IgD-negative memory B cell (primary cell): ENCODE measurements at regions not wholly inside any gene's neighbourhood (a gene's known extent, or its start where the extent isn't known, plus 50 kb on each side); places are given as distances from the start of the nearest gene placed in this dataset.
A peak's percentile ranks its signal among the peaks of the same experiment; 100 is the strongest.

Experiments
- H3K27ac Mint-ChIP-seq, 3 donors: one replicate each; pipeline ENCODE4 v1.8.0; 2020 to 2022; ENCODE audit warnings: mild to moderate bottlenecking in 3 of 3, mixed read lengths in 3 of 3, moderate library complexity in 1 of 3
- H3K27me3 Mint-ChIP-seq: one replicate; pipeline ENCODE4 v1.8.0; 2021; ENCODE audit warnings: mixed read lengths
- H3K36me3 Mint-ChIP-seq: one replicate; pipeline ENCODE4 v1.8.0; 2020; ENCODE audit warnings: mild to moderate bottlenecking, mixed read lengths
- H3K4me1 Mint-ChIP-seq, 3 donors: one replicate each; pipeline ENCODE4 v1.8.0; 2020 to 2022; ENCODE audit warnings: mixed read lengths in 3 of 3, mild to moderate bottlenecking in 1 of 3
- H3K4me3 Mint-ChIP-seq, 4 donors: one replicate each; pipeline ENCODE4 v1.8.0; 2020 to 2022; ENCODE audit warnings: mild to moderate bottlenecking in 4 of 4, mixed read lengths in 4 of 4, moderate library complexity in 3 of 4
- H3K9me3 Mint-ChIP-seq, 3 donors: one replicate each; pipeline ENCODE4 v1.8.0; 2020 to 2021; ENCODE audit warnings: mixed read lengths in 3 of 3, mild to moderate bottlenecking in 1 of 3

DNA sequence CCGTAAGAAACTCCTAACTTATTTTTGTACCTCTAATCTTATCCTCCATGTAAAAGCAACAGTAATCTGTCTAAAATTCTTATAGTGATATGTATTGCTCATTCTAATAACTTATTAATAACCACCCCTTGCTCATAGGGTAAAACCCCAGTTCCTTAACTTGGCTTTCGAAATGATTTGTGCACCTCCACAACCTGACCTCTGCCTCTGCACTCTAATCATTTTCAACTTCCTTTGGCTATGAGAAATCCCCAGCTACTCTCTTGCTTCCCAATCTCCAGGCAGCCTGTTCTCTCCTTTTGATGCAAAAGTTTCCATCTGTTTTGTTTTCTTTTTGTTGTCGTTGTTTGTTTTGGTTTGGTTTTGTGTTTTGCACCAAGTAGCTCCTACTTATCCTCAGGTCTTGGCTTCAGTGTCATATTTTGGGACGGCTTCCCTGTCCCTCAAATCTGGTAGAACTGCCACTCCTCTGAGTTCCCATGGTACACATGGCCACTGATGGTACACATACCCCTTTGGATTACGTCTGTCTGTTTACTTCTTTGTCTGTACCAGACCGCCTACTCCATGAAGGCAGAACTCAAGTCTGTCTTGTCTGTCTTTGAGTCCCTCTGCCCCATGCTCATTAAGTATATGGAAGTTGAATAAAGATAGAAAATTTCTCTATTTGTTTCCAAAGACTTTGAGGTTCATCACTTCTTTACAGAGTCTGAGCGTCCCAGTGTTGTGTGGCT, 105.6 kb upstream of the TGFBR2 start:
- no peaks in the 10 kb centered on the region for H3K36me3 Mint-ChIP-seq
- peak overlapping the region in 3 of 4 donors; percentile 2 to 78 (median 60) for H3K4me3 Mint-ChIP-seq
- H3K27me3 Mint-ChIP-seq = peaks cover 4% of the 10 kb centered on the region
- H3K9me3 Mint-ChIP-seq = no peaks in the 10 kb centered on the region
- peak overlapping the region; percentile 65 to 87 (median 71) for H3K27ac Mint-ChIP-seq
- peaks cover 43 to 45% (median 45%) of the 10 kb centered on the region in 3 donors for H3K4me1 Mint-ChIP-seq

DNA sequence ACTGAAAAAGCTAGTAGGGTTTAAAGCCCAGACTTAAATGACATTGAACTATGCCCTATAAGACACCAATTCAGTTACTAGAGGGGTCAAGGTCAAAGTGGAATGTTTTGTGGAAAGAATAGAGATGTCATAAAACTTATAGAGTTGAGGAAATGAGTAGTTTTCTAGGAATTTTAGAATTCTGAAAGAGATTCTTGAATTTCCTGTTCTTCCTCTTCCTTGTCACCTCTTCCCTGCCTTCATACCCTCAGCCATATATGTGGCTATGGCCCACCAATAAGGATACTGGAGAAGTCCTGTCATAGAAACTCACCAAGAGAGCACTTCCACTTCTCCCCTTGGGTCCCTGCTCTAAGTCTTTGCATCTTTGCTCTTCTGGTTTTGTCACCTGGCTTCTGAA, 104.9 kb upstream of the TGFBR2 start:
- H3K36me3 Mint-ChIP-seq = no peaks in the 10 kb centered on the region
- peaks cover 41 to 44% (median 42%) of the 10 kb centered on the region in 3 donors for H3K4me1 Mint-ChIP-seq
- H3K4me3 Mint-ChIP-seq = peak overlapping the region in 3 of 4 donors; percentile 19 to 84 (median 47)
- peak overlapping the region; percentile 87 to 93 (median 89) for H3K27ac Mint-ChIP-seq
- no peaks in the 10 kb centered on the region for H3K9me3 Mint-ChIP-seq
- peaks cover 2% of the 10 kb centered on the region for H3K27me3 Mint-ChIP-seq

DNA sequence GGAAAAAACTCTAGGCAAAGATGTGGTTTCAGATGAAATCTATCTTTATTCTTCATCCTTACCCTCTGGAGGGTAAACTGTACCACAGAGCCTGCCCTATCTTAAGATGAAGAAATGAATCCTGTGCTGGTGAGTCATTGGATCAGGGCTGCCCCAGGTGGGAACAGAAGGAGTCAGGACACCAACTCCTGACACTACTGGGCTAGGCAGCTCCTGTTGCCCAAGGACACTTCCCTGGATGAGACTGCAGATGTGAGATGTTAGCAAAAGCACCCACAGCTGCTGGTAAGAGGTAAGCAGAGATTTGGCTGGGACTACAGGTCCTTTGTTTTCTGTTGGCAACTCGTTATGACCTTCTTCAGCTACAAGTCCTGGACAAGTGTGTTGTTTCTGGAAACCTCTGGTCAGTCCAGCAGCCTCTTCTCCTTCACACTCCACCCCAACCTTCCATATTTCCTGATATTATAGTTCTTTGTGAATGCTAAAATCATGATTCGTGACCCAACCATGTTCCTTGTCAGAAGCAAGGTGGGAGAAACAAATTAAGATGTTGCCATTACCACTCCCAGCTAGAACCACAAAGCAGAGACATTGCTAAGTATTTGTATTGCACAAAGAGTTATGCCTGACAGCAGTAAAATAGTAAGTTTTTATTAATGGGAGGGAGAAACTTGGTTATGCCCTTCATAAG, 104.2 kb upstream of the TGFBR2 start:
- Mint-ChIP-seq H3K36me3 (no peaks in the 10 kb centered on the region), H3K4me3 (peak overlapping the region; percentile 19 to 84 (median 51)), H3K27me3 (peaks cover 2% of the 10 kb centered on the region), H3K27ac (peak overlapping the region; percentile 87 to 93 (median 89)), H3K9me3 (no peaks in the 10 kb centered on the region), H3K4me1 (peaks cover 40 to 42% (median 41%) of the 10 kb centered on the region in 3 donors)

DNA sequence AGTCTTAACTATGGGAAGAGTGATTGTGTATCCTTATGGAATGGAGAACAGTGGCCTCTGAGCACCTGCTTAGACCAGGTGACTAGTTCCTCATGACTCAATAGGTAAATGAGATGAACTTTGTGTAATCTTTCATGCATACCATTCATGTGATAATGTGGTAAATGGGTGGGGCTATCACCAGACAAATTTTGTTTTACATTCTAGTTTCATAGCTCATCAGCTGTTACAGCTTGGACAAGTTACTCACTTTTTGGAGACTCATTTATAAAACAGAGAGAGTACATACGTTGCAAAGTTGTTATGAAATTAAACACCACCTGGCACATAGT, 103.7 kb upstream of the TGFBR2 start:
- H3K9me3 Mint-ChIP-seq = no peaks in the 10 kb centered on the region
- H3K27me3 Mint-ChIP-seq = peaks cover 2% of the 10 kb centered on the region
- peak overlapping the region; percentile 87 to 93 (median 89) for H3K27ac Mint-ChIP-seq
- no peaks in the 10 kb centered on the region for H3K36me3 Mint-ChIP-seq
- peak overlapping the region; percentile 30 to 84 (median 75) for H3K4me3 Mint-ChIP-seq
- H3K4me1 Mint-ChIP-seq = peaks cover 40 to 42% (median 41%) of the 10 kb centered on the region in 3 donors

DNA sequence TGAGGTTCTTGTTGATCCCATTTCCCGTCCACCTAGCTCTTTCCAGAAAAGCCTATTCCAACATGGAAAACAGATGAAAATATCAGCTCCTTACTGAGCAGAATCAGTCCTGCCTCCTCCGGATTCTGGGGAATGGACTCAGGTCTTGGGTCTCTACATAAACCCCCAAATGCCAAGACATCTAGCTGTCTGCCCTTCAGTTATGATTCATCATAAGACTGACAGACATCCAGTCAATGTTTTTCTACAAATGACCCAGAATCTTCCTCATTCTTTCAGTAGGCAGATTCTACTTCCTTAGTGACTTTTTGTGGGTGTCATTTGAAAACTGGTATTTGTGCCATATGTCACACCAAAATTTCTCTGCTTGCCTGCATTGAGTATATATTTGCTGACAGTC, 103.0 kb upstream of the TGFBR2 start:
- Mint-ChIP-seq H3K36me3 (no peaks in the 10 kb centered on the region), H3K4me1 (peaks cover 41 to 47% (median 44%) of the 10 kb centered on the region in 3 donors), H3K9me3 (no peaks in the 10 kb centered on the region), H3K27me3 (peaks cover 4% of the 10 kb centered on the region), H3K27ac (peak overlapping the region; percentile 87 to 93 (median 89)), H3K4me3 (peak overlapping the region in 3 of 4 donors; percentile 72 to 84 (median 78))

DNA sequence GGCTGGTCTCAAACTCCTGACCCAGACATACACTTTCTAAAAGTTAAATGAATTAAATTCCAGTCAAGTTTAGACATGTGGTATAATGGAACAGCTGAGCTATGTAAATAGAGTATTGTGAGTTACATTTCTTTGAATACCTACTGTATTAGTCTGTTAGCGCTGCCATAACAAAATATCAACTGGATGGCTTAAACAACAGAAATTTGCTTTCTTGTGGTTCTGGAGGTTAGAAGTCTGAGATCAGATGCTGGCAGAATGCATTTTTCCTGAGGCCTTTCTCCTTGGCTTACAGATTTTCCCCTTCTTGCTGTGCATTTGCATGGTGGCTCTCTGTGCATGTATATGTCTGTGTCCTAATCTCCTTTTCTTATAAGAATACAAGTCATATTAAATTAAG, 101.5 kb upstream of the TGFBR2 start:
- Mint-ChIP-seq H3K36me3 (no peaks in the 10 kb centered on the region), H3K27me3 (peaks cover 4% of the 10 kb centered on the region), H3K9me3 (no peaks in the 10 kb centered on the region), H3K4me3 (no peak overlapping the region), H3K4me1 (peaks cover 37 to 43% (median 42%) of the 10 kb centered on the region in 3 donors), H3K27ac (no peak overlapping the region)

DNA sequence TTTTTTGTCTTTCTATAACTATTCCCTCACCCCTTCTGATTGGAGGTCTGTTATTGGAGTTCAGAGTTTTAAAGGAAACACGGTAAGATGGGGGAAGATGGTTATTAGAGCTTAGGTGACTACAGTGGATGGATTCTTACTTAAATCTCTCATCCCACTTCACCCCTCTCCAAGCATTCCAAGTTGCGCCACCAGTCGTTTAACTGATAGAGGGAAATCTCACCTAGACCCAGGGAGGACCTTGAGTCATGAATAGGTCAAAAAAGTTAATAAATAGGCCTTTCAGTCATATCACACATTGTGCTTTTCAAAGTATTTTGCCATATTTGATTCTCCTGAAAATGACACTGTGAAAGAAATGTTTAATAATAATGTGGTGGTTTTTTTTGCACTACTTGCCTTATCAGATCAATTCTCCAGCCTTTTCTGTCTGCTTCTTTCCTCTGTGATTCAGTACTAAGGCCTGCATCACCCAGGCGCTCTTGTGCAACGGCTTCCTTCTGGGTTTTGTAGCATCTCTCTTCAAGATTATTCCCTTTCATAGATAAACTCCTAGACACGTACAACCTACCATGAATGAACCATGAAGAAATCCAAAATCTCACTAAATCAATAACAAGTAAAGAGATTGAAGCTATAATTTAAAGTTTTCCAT, 100.4 kb upstream of the TGFBR2 start:
- no peak overlapping the region for H3K27ac Mint-ChIP-seq
- H3K9me3 Mint-ChIP-seq = no peaks in the 10 kb centered on the region
- peaks cover 2% of the 10 kb centered on the region for H3K27me3 Mint-ChIP-seq
- H3K36me3 Mint-ChIP-seq = no peaks in the 10 kb centered on the region
- H3K4me1 Mint-ChIP-seq = peaks cover 28 to 35% (median 33%) of the 10 kb centered on the region in 3 donors
- no peak overlapping the region for H3K4me3 Mint-ChIP-seq

DNA sequence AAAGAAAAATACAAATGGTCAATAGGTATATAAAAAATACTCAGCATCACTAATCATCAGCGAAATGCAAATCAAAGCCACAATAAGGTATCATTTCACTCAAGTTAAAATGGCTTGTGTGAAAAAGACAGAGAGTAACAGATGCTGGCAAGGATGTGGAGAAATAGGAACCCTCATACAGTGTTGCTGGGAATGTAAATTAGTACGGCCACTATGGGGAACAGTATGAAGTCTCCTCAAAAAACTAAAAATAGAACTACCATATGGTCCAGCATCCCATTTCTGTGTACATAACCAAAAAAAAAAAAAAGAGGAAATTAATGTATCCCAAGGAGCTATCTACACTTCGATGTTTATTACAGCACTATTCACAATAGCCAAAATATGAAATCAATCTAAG, 98.1 kb upstream of the TGFBR2 start:
- Mint-ChIP-seq H3K9me3 (no peaks in the 10 kb centered on the region), H3K4me1 (peaks cover 5 to 12% (median 11%) of the 10 kb centered on the region in 3 donors), H3K27me3 (peaks cover 2% of the 10 kb centered on the region), H3K4me3 (no peak overlapping the region), H3K36me3 (no peaks in the 10 kb centered on the region), H3K27ac (peak overlapping the region in 1 of 3 donors; percentile 18)

DNA sequence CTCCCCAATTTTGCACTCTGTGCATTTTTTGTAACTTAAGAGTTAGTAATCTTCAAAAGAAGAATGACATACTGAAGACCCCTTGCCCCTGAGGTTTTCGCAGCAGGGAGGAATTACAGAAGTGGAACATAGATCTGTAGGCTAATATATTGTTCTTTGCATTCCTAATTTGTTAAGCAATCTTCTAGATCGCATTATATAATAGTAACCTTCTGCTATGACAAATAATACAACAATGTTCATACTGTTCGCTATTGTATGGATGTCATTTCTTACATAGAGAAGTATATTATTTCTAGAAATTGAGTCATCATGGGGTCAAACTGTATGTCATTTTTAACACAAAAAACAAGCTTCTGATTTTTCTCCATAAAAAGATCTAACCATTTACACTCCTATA, 95.8 kb upstream of the TGFBR2 start:
- Mint-ChIP-seq H3K27me3 (peaks cover 2% of the 10 kb centered on the region), H3K4me1 (peaks cover 0 to 9% (median 7%) of the 10 kb centered on the region in 3 donors), H3K27ac (no peak overlapping the region), H3K4me3 (no peak overlapping the region), H3K36me3 (no peaks in the 10 kb centered on the region), H3K9me3 (peaks cover 0 to 2% (median 0%) of the 10 kb centered on the region in 3 donors)

DNA sequence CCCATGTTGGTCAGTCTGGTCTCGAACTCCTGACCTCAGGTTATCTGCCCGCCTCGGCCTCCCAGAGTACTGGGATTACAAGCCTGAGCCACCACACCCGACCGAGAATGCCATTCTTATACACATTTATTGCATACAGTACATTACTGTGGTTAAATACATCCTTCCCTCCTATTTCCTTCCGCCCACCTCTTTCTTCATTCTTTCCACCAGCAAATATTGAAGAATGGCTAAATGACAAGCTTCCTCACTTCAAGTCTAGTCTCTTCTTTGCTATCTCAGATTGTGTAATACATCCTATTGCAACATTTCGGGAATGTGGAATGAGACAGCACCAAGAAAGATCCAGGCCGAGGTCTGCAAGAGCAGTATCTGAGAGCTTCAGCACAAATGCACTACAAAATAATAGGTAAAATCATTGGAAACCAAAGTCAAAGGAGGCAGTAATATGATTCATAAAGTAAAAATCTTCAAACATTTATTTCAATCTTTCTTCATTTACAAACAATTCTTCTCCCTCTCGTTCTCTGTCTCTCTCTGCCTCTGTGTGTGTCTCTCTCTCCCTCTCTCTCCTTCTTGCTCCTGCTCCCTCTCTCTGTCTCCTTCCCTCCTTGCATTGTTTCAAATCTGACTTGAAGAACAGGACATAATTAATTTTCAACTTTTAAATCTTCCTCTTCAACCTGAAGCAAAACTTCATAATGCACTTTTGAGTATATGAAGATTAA, 94.7 kb upstream of the TGFBR2 start:
- no peak overlapping the region for H3K4me3 Mint-ChIP-seq
- peaks cover 0 to 2% (median 0%) of the 10 kb centered on the region in 3 donors for H3K9me3 Mint-ChIP-seq
- no peak overlapping the region for H3K27ac Mint-ChIP-seq
- H3K36me3 Mint-ChIP-seq = no peaks in the 10 kb centered on the region
- H3K27me3 Mint-ChIP-seq = peaks cover 2% of the 10 kb centered on the region
- H3K4me1 Mint-ChIP-seq = peaks cover 0 to 9% (median 7%) of the 10 kb centered on the region in 3 donors

DNA sequence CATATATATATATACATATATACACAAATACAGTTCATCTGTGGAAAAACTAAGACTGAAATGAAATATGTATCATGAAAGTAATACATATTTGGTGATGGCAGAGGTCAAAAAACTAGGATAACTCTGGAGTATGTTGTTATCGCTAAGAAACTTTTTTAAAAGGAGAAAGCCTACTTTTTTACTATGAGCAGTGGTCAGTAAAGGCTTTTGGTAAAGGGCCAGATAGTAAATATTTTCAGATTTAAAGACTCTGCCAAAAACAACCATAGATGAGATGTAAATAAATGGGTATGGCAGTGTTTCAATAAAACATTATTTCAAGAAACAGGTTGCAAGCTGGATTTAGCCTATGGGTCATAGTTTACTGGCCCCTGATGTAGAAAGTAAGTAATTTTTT, 93.8 kb upstream of the TGFBR2 start:
- H3K27ac Mint-ChIP-seq = no peak overlapping the region
- H3K4me1 Mint-ChIP-seq = peaks cover 0 to 9% (median 7%) of the 10 kb centered on the region in 3 donors
- H3K27me3 Mint-ChIP-seq = peaks cover 2% of the 10 kb centered on the region
- H3K36me3 Mint-ChIP-seq = no peaks in the 10 kb centered on the region
- no peak overlapping the region for H3K4me3 Mint-ChIP-seq
- H3K9me3 Mint-ChIP-seq = peaks cover 0 to 2% (median 0%) of the 10 kb centered on the region in 3 donors

DNA sequence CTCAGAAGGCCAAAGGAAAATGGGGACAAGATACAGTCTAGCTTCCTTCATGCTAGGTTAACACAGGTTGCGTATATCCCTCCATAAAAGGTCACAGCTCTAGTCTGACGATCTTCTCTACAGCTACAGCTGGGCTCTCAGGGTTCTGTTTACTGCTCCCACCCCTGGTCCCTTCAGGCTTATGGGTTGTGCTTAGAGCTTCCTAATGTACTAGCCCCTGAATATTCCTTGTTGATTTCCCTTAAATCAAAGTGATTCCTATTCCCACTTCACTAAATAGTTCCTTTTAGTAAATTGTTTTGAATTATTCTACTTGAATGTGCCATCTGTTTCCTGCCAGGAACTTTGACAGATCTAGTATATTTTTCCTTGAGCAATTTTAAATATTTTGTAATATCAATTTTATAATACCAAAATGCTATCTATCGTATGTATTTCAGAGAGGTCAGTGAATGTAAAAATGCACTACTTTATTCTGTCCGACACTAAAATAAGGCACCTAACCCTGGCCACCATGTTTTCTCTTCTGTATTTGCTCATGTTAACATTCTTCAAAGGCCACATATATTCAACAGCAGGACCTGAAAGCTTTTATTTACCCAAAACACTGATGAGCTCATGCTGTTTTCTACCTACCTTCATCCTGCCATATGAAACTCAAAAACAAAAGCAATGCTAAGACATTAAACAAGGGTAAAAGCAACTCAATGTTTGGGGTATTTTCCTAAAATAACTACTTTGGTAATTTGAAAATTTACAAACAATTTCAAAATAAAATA, 92.8 kb upstream of the TGFBR2 start:
- Mint-ChIP-seq H3K4me1 (peaks cover 0 to 4% (median 3%) of the 10 kb centered on the region in 3 donors), H3K9me3 (peaks cover 0 to 2% (median 0%) of the 10 kb centered on the region in 3 donors), H3K4me3 (no peak overlapping the region), H3K27me3 (no peaks in the 10 kb centered on the region), H3K27ac (no peak overlapping the region), H3K36me3 (no peaks in the 10 kb centered on the region)

DNA sequence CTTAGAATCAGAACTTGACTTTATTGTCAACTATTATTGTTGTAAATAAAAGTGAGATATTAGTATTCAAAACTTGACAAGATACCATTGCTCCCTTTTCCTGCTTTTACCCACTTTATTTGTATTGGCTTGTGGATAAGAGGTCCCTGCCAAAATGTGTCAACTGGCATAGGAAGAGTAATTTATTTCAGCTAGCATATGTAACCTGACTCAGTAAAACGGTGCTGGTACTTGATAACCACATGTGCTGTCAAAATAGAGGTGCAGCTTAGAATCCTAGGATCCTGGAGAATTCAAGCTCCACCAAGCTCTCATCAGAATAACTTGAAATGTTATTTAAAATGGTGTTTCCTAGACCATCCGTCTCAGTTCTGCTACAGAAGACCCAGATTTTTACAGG, 90.2 kb upstream of the TGFBR2 start:
- Mint-ChIP-seq H3K36me3 (no peaks in the 10 kb centered on the region), H3K9me3 (peaks cover 0 to 2% (median 0%) of the 10 kb centered on the region in 3 donors), H3K27ac (no peak overlapping the region), H3K4me3 (no peak overlapping the region), H3K27me3 (no peaks in the 10 kb centered on the region), H3K4me1 (no peaks in the 10 kb centered on the region)

DNA sequence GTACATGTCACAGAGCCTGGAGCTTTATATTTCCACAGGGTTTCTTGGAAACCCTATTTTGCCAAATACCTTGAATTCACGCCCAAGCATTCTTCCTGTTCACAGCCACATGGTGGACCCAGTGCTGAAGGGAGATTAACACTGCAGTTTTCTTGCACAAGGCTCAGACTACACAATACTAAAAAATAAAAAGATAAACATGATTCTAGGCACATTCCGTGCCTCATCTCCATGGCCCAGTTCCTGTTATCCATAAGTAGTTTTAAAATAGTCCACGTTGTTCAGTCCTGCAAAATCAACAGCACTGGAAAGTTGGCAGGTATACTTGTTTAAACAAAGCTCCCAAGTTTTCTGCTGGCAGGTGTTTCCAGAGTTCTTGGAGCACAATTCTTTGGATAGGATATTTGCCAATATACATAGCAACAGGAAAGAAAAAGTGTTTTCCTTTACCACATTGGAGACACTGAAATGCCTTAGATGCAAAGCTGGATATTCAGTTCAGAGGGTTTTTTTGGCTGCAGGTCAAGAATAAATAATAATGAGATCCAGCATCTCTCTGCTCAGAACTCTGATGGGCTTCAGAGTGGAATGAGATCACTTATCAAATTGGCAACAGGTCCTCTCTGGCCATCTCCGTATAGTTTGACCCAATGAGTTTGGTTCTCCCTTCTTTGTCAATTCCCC, 88.1 kb upstream of the TGFBR2 start:
- Mint-ChIP-seq H3K4me1 (no peaks in the 10 kb centered on the region), H3K4me3 (no peak overlapping the region), H3K27ac (no peak overlapping the region), H3K27me3 (no peaks in the 10 kb centered on the region), H3K9me3 (peaks cover 0 to 2% (median 0%) of the 10 kb centered on the region in 3 donors), H3K36me3 (no peaks in the 10 kb centered on the region)
